Peyer's patch (tissue), 4 donors: ENCODE measurements at regions not wholly inside any gene's neighbourhood (a gene's known extent, or its start where the extent isn't known, plus 50 kb on each side); places are given as distances from the start of the nearest gene placed in this dataset.

Experiments
- DNase-seq, 3 donors: peaks; one replicate each; pipeline ENCODE4 v3.0.0-alpha.2; 2017 to 2019
- H3K27ac ChIP-seq, 4 donors: fragments of 200-600 bp; sonication (generic); one replicate each; pipeline ENCODE4 v1.5.1; 2016 to 2019
- H3K27me3 ChIP-seq, 2 donors: fragments of 200-600 bp; sonication (generic); one replicate each; pipeline ENCODE4 v1.5.1; 2019
- H3K36me3 ChIP-seq, 3 donors: fragments of 200-600 bp; sonication (generic); one replicate each; pipeline ENCODE4 v1.5.1; 2016 to 2019
- H3K4me1 ChIP-seq, 4 donors: fragments of 200-600 bp; sonication (generic); one replicate each; pipeline ENCODE4 v1.5.1; 2016 to 2019
- H3K4me3 ChIP-seq, 4 donors: fragments of 200-600 bp; sonication (generic); 1 replicate in 3 of 4; 2 replicates in 1 of 4; pipeline ENCODE4 v1.5.1; 2016 to 2019; ENCODE audit warnings: mild to moderate bottlenecking in 1 of 4
- H3K9me3 ChIP-seq, 4 donors: fragments of 200-600 bp; sonication (generic); one replicate each; pipeline ENCODE4 v1.5.1; 2016 to 2019; ENCODE audit warnings: mild to moderate bottlenecking in 1 of 4
- POLR2A ChIP-seq, 2 donors: fragments of 450-650 bp; IDR thresholded peaks; one replicate each; pipeline ENCODE4 v1.5.1; 2017; ENCODE audit warnings: antibody characterized with exemption in 2 of 2, mild to moderate bottlenecking in 2 of 2, moderate library complexity in 2 of 2
- TF ChIP-seq, protein P1 (sequence below), 6 experiments: fragments of 450-650 bp in 4 of 6; fragments of 200-600 bp in 2 of 6; sonication (generic) in 1 of 6; IDR thresholded peaks; one replicate each; pipeline ENCODE4 v1.5.1; 2017 to 2019; ENCODE audit warnings: antibody characterized with exemption in 6 of 6, mild to moderate bottlenecking in 3 of 6, moderate library complexity in 1 of 6

GRCh38 chr1:105386489-105386888 is 1636.8 kb downstream of the AMY1C start:
- no peak overlapping the region for H3K27ac ChIP-seq
- no peaks in the 10 kb centered on the region for H3K27me3 ChIP-seq
- H3K9me3 ChIP-seq, result no peaks in the 10 kb centered on the region
- TF ChIP-seq, protein P1, sequence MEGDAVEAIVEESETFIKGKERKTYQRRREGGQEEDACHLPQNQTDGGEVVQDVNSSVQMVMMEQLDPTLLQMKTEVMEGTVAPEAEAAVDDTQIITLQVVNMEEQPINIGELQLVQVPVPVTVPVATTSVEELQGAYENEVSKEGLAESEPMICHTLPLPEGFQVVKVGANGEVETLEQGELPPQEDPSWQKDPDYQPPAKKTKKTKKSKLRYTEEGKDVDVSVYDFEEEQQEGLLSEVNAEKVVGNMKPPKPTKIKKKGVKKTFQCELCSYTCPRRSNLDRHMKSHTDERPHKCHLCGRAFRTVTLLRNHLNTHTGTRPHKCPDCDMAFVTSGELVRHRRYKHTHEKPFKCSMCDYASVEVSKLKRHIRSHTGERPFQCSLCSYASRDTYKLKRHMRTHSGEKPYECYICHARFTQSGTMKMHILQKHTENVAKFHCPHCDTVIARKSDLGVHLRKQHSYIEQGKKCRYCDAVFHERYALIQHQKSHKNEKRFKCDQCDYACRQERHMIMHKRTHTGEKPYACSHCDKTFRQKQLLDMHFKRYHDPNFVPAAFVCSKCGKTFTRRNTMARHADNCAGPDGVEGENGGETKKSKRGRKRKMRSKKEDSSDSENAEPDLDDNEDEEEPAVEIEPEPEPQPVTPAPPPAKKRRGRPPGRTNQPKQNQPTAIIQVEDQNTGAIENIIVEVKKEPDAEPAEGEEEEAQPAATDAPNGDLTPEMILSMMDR (IDR thresholded peaks at IDR 0.05), result no peak
- TF ChIP-seq POLR2A (IDR thresholded peaks at IDR 0.05), result no peak
- H3K4me1 ChIP-seq, result no peaks in the 10 kb centered on the region
- no peak for DNase-seq
- H3K4me3 ChIP-seq, result no peak overlapping the region
- H3K36me3 ChIP-seq, result no peaks in the 10 kb centered on the region

DNA sequence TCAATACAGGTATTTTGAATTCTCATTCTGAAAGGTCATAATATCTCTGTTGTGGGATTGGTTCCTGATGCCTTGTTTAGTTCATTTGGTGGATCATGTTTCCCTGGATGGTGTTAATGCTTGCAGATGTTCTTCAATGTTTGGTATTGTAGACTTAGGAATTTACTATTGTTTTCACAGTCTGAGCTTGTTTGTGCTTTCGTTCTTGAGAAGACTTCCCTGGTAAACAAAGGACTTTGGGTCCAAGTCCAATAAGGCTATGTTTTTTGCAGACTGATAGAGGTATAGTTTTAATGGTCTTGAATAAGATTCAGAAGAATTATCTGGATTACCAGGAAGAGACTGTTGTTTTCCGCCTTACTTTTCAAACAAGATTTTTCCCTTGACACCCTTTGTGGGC is 1646.3 kb downstream of the AMY1C start:
- H3K27me3 ChIP-seq, result no peaks in the 10 kb centered on the region

DNA sequence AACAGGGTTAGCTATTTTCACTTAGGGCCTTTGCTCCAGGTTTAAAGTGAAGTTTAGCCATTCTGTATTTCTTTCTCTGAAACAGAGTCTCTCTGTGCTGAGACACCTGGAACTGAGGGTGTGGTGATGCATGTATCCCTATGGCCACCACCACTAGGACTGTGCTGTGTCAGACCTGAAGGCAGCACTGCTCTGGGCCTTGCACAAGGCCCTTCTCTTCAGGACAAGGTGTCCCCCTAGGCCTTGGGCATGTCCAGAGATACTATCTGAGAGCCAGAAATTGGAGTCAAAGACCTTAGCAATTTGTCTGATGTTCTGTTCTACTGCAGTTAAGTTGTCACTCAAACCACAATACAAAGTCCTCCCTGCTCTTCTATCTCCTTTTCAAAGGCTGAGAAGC is 1649.2 kb downstream of the AMY1C start:
- DNase-seq, result no peak
- no peak overlapping the region for H3K4me3 ChIP-seq
- TF ChIP-seq, protein P1 (IDR thresholded peaks at IDR 0.05), result no peak
- TF ChIP-seq POLR2A (IDR thresholded peaks at IDR 0.05), result no peak

More for the DNA sequence above, 1646.3 kb downstream of the AMY1C start:
- Histone ChIP-seq H3K27ac (no peak overlapping the region), H3K4me3 (no peak overlapping the region), H3K36me3 (no peaks in the 10 kb centered on the region), H3K9me3 (peaks cover 0 to 3% (median 0%) of the 10 kb centered on the region in 4 donors), H3K4me1 (no peaks in the 10 kb centered on the region)
- DNase-seq, result no peak
- TF ChIP-seq POLR2A (IDR thresholded peaks at IDR 0.05), result no peak
- TF ChIP-seq, protein P1 (IDR thresholded peaks at IDR 0.05), result no peak

DNA sequence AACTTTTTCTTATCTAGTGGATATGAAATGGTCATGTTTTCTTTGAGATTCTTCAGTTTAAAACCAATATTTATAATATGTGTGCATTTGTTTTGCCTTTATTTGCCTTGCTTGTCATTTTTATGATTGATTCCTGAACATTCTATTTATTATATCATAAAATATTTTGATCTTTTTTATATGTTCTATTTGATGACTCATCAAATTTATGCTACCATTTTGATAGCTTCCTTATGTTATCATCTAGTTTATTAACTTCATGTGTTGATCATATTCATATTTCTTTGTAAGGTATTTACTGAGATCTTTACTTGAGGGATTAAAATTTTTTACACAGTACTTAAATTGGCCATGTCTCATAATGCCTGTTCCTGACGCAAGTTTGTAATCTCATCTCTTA is 1650.0 kb downstream of the AMY1C start:
- H3K9me3 ChIP-seq, result peaks cover 0 to 3% (median 0%) of the 10 kb centered on the region in 4 donors
- TF ChIP-seq POLR2A (IDR thresholded peaks at IDR 0.05), result no peak
- TF ChIP-seq, protein P1 (IDR thresholded peaks at IDR 0.05), result no peak
- no peaks in the 10 kb centered on the region for H3K4me1 ChIP-seq

More for the DNA sequence above, 1649.2 kb downstream of the AMY1C start:
- H3K4me1 ChIP-seq, result no peaks in the 10 kb centered on the region
- H3K9me3 ChIP-seq, result peaks cover 0 to 3% (median 0%) of the 10 kb centered on the region in 4 donors
- no peak overlapping the region for H3K27ac ChIP-seq
- no peaks in the 10 kb centered on the region for H3K36me3 ChIP-seq
- H3K27me3 ChIP-seq, result no peaks in the 10 kb centered on the region

DNA sequence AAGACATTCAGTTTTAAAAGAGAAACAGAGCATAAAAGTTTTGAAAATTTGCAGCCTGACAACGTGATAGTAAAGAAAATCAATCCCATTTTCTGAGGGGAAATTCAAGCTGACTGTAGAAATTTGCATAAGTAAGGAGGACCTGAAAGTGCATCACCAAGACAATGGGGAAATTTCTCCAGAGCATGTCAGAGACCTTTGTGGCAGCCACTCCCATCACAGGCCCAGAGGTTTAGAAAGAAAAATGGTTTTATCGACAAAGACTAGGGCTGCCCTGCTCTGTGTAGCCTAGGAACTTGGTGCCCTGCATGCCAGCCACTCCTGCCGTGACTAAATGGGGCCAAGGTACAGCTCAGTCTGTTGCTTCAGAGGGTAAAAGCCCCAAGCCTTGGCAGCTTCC is 1640.2 kb upstream of the PRMT6 start:
- H3K4me1 ChIP-seq, result no peaks in the 10 kb centered on the region
- no peaks in the 10 kb centered on the region for H3K9me3 ChIP-seq
- no peak for DNase-seq
- TF ChIP-seq, protein P1 (IDR thresholded peaks at IDR 0.05), result no peak
- TF ChIP-seq POLR2A (IDR thresholded peaks at IDR 0.05), result no peak
- no peaks in the 10 kb centered on the region for H3K36me3 ChIP-seq
- H3K27ac ChIP-seq, result no peak overlapping the region
- H3K27me3 ChIP-seq, result no peaks in the 10 kb centered on the region
- no peak overlapping the region for H3K4me3 ChIP-seq

More for the DNA sequence above, 1650.0 kb downstream of the AMY1C start:
- Histone ChIP-seq H3K27ac (no peak overlapping the region), H3K4me3 (no peak overlapping the region), H3K36me3 (no peaks in the 10 kb centered on the region), H3K27me3 (no peaks in the 10 kb centered on the region)
- DNase-seq, result no peak

DNA sequence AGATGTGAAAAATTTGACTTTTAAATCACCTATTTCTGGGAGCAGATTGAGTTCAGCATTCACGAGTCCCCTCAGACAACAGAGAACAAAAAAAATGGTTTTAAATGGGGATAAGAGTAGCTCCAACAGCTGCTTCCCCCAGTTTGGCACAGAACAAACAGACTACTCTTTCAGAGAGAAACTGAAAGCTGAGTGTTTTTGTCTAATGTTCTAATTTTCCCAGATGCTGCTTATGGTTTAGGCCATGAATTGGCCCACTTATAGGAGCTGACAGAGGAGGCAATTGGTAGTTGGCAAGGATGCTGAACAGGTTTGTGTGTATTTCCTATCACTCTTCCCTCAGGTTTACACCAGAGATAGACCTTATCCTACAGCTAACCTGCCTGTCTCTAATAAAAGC is 1637.4 kb upstream of the PRMT6 start:
- Histone ChIP-seq H3K9me3 (no peaks in the 10 kb centered on the region), H3K4me1 (no peaks in the 10 kb centered on the region), H3K27me3 (no peaks in the 10 kb centered on the region), H3K36me3 (no peaks in the 10 kb centered on the region), H3K27ac (no peak overlapping the region), H3K4me3 (no peak overlapping the region)
- TF ChIP-seq POLR2A (IDR thresholded peaks at IDR 0.05), result no peak
- TF ChIP-seq, protein P1 (IDR thresholded peaks at IDR 0.05), result no peak
- DNase-seq, result no peak
